ENCODE measurements at regions not wholly inside any gene's neighbourhood (a gene's known extent, or its start where the extent isn't known, plus 50 kb on each side); places are given as distances from the start of the nearest gene placed in this dataset.

DNA sequence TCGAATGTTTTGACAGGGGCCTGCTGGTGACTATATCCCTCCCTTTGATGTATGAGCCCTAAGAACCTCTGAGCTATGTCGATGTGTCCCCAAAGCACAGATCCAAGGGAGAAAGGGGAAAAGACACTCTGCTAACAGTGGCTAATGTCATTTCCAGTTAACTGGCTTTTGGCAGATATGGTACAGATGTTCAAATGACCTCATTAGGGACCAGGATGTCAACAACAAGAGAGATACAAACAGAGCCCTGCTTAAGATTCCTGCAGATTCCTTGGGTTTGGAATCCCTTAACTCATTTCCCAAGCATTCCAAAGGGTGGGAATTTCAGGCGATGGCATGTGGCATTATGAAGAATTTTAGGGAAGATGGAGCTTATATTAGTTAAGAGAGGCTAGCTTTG, 517.3 kb downstream of the SOX6 start:
- Histone ChIP-seq H3K4me1 (no peaks in the 10 kb centered on the region), H3K27ac (no peak overlapping the region), H3K9me3 (no peaks in the 10 kb centered on the region), H3K36me3 (no peaks in the 10 kb centered on the region), H3K27me3 (ENCODE audit: low read depth) (no peaks in the 10 kb centered on the region), H3K4me3 (no peak overlapping the region)
- intact Hi-C loops (cut with DNase I) = no loop called here
- DNase-seq (no peak), ATAC-seq (no peak)
- TF ChIP-seq, protein P1, sequence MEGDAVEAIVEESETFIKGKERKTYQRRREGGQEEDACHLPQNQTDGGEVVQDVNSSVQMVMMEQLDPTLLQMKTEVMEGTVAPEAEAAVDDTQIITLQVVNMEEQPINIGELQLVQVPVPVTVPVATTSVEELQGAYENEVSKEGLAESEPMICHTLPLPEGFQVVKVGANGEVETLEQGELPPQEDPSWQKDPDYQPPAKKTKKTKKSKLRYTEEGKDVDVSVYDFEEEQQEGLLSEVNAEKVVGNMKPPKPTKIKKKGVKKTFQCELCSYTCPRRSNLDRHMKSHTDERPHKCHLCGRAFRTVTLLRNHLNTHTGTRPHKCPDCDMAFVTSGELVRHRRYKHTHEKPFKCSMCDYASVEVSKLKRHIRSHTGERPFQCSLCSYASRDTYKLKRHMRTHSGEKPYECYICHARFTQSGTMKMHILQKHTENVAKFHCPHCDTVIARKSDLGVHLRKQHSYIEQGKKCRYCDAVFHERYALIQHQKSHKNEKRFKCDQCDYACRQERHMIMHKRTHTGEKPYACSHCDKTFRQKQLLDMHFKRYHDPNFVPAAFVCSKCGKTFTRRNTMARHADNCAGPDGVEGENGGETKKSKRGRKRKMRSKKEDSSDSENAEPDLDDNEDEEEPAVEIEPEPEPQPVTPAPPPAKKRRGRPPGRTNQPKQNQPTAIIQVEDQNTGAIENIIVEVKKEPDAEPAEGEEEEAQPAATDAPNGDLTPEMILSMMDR (IDR thresholded peaks at IDR 0.05) = no peak

DNA sequence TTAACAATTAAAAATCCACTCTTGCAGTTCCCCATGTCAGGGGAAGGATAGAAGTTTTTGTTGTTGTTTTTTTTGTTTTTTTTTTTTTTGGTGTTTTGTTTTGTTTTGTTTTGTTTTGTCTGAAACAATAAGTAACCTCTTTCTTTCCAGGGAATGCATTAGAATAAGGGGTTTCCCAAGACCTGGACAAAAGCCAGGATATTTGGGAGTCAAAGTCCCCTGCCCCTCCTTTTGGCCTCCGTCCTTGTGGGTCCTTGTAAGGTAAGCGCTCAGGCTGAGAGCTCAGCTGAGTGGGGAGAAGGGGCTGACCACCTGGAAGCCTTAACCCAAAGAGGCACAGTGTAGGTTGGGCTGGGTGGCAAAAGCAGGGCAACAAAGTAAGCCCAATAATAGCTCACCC, 515.4 kb downstream of the SOX6 start:
- DNase-seq (no peak), ATAC-seq (no peak)
- H3K27ac ChIP-seq = no peak overlapping the region
- TF ChIP-seq, protein P1 (IDR thresholded peaks at IDR 0.05) = no peak
- H3K27me3 ChIP-seq (ENCODE audit: low read depth) = no peaks in the 10 kb centered on the region
- no peaks in the 10 kb centered on the region for H3K36me3 ChIP-seq
- intact Hi-C loops (cut with DNase I) = no loop called here
- no peaks in the 10 kb centered on the region for H3K9me3 ChIP-seq
- H3K4me3 ChIP-seq = no peak overlapping the region
- no peaks in the 10 kb centered on the region for H3K4me1 ChIP-seq

DNA sequence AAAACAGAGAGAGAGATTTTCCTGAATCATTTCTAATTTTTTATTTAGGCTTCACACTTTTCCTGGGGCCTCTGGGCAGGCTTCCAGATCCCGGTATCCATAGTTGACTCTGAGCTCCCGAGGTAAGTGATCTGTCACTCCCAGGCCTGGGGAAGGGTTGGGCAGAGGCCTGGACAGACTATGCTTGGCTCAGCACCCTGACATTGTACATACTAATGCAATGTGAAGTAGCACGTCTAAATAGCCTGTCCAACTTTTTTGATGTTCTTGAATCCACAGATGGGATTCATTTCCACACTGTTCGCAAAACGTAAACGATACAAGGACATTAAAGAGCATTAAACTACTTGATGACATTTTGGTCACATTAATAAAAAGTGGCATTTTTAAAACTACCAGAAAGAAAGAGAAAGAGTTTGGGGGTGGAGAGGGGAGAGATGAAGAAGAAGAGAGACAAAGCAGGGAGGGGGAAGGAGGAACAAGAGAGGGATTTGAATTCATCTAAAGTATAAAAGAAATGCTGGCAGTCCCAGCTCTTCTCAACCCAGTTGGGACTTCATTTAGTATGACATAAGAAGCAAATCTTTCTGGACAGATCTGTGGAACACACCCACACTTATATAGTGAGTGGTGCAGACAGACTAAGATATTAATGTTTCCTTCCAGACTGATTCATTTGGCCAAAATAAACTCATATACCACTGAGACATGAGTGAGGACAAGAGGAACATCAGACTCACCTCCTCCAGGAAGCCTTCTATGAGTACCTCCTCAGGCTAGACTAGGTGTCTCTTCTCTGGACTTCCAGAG, 514.2 kb downstream of the SOX6 start:
- TF ChIP-seq, protein P1 (IDR thresholded peaks at IDR 0.05) = no peak
- H3K27ac ChIP-seq = no peak overlapping the region
- ATAC-seq = no peak
- no peaks in the 10 kb centered on the region for H3K4me1 ChIP-seq
- intact Hi-C loops (cut with DNase I) = no loop called here
- H3K4me3 ChIP-seq = no peak overlapping the region
- H3K36me3 ChIP-seq = no peaks in the 10 kb centered on the region
- DNase-seq = no peak
- no peaks in the 10 kb centered on the region for H3K27me3 ChIP-seq (ENCODE audit: low read depth)
- no peaks in the 10 kb centered on the region for H3K9me3 ChIP-seq

DNA sequence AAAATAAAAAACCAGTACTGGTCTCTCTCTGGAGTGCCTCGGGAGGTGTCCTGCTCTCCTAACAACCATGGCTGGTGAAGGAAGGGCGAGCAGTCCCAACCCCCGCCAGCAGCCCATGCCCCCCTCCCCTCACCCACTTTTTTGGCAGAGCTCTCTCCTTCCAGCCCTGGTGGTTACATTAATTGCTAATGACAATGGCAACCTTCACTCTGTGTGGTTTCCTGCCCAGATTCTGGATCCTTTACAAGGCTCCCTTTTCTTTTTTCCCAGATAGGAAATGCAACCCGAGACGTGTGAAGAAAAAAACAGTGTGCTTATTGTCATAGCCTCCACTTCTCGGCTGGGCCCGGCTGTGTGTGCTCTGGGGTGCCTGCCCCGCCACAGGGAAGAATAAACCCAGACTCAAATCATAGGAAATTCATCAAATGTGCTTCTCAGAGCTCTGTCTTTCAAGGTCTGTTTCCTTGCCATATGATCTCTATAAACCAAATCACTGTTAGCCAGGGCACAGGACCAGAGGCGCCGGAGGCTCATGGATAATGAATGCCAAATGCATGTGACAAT, 513.0 kb downstream of the SOX6 start:
- DNase-seq = no peak
- Histone ChIP-seq H3K27ac (no peak overlapping the region), H3K36me3 (no peaks in the 10 kb centered on the region), H3K27me3 (ENCODE audit: low read depth) (no peaks in the 10 kb centered on the region), H3K9me3 (no peaks in the 10 kb centered on the region), H3K4me1 (no peaks in the 10 kb centered on the region), H3K4me3 (no peak overlapping the region)
- TF ChIP-seq, protein P1 (IDR thresholded peaks at IDR 0.05) = no peak
- peak in 1 of 2 donors; percentile 8 for ATAC-seq
- intact Hi-C loops (cut with DNase I) = no loop called here

DNA sequence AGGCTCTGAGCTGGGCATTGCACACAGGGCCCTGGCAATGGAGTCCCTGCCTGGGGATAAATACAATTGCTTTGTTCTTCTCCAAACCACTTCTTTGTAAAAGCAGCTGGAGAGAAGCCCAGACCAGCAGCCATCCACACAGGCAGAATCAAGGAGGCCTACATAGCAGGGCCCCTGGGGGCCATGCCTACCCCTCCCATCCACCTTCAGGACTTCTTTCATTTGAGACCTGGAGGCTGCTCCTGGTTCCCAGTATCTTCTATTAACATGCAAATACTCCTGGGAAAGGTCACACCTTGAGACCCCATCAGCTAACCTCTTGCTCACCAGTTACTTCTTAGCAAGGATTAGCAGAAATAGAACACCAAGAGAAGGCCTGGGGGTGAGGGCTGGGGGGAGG, 511.1 kb downstream of the SOX6 start:
- DNase-seq = no peak
- Histone ChIP-seq H3K9me3 (no peaks in the 10 kb centered on the region), H3K36me3 (no peaks in the 10 kb centered on the region), H3K4me3 (no peak overlapping the region), H3K27ac (no peak overlapping the region), H3K27me3 (ENCODE audit: low read depth) (no peaks in the 10 kb centered on the region), H3K4me1 (no peaks in the 10 kb centered on the region)
- TF ChIP-seq, protein P1 (IDR thresholded peaks at IDR 0.05) = no peak
- intact Hi-C loops (cut with DNase I) = no loop called here
- no peak for ATAC-seq

All from lower lobe of right lung (tissue), 2 donors.